ENCODE measurements at regions not wholly inside any gene's neighbourhood (a gene's known extent, or its start where the extent isn't known, plus 50 kb on each side); places are given as distances from the start of the nearest gene placed in this dataset.

DNA sequence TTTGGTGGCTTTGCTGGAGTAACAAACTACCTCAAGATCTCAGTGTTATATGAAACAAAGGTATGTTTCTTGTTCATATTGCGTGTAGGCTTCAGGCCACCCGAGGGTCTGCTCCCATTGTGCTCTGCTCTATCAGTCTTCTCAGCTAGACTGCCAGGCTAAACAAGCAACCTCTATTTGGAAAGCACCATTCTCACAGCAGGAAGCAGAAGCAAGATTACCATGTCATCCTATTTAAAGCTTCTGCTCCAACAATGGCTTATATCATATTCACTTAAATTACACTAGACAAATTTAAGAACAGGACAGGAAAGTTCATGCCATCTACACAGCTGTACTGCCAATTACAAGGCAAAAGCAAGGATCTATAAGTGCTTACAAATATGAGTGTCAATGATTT lies 385.8 kb downstream of the PPARGC1A start:
- TF ChIP-seq CTCF (conservative IDR thresholded peaks at IDR 0.05 in 1 of 2, IDR thresholded peaks at IDR 0.05 in 1 of 2; ENCODE audit: low read depth in 1 of 2, low read length in 2 of 2) (no peak), EZH2 (IDR thresholded peaks at IDR 0.05; ENCODE audit: low read length, missing control alignments) (no peak)

Measured in fibroblast of lung (primary cell).